ENCODE measurements at regions not wholly inside any gene's neighbourhood (a gene's known extent, or its start where the extent isn't known, plus 50 kb on each side); places are given as distances from the start of the nearest gene placed in this dataset.
"Not testable (repeated sequence)": the region's sequence is repeated elsewhere in the genome, so short reads cannot be mapped to it uniquely, and the experiment has no call there.

GRCh38 chr15:81067567-81067966 is 66.5 kb upstream of the CFAP161 start:
- H3K27ac Mint-ChIP-seq; H3K4me1 Mint-ChIP-seq; H3K9me3 ChIP-seq (ENCODE audit: control insufficient read depth in 2 of 3, low read length in 3 of 3); H3K4me1 ChIP-seq (ENCODE audit: control insufficient read depth in 2 of 2, insufficient read depth in 2 of 2, low read length in 2 of 2); intact Hi-C loops (cut with micrococcal nuclease); H3K36me3 ChIP-seq (ENCODE audit: control insufficient read depth in 2 of 3, insufficient read depth in 3 of 3, low read length in 3 of 3); H3K36me3 Mint-ChIP-seq; H3K4me3 ChIP-seq (ENCODE audit: low read length); H3K4me3 Mint-ChIP-seq; CTCF ChIA-PET; POLR2A ChIA-PET; DNase-seq; ATAC-seq; H3K27ac ChIP-seq (ENCODE audit: low read depth, low read length); H3K27me3 ChIP-seq (ENCODE audit: control insufficient read depth in 2 of 2, insufficient read depth in 2 of 2, low read length in 2 of 2): not testable (repeated sequence)
- Mint-ChIP-seq H3K9me3 (peaks cover 0 to 10% (median 4%) of the 10 kb centered on the region in 11 donors), H3K27me3 (peaks cover 6 to 24% (median 10%) of the 10 kb centered on the region in 5 donors)

- Histone ChIP-seq H3K27me3 (ENCODE audit: control insufficient read depth in 2 of 2, insufficient read depth in 2 of 2, low read length in 2 of 2) (no peaks in the 10 kb centered on the region), H3K9me3 (ENCODE audit: control insufficient read depth in 2 of 3, low read length in 3 of 3) (no peaks in the 10 kb centered on the region), H3K36me3 (ENCODE audit: control insufficient read depth in 2 of 3, insufficient read depth in 3 of 3, low read length in 3 of 3) (no peaks in the 10 kb centered on the region), H3K27ac (ENCODE audit: low read depth, low read length) (no peak overlapping the region), H3K4me1 (ENCODE audit: control insufficient read depth in 2 of 2, insufficient read depth in 2 of 2, low read length in 2 of 2) (no peaks in the 10 kb centered on the region), H3K4me3 (ENCODE audit: low read length) (no peak overlapping the region)
- ChIA-PET CTCF (no interaction called here), POLR2A (no interaction called here)
- no peak for ATAC-seq
- H3K27me3 Mint-ChIP-seq = peaks cover 6 to 22% (median 10%) of the 10 kb centered on the region in 5 donors
- H3K27ac Mint-ChIP-seq = no peak overlapping the region
- H3K36me3 Mint-ChIP-seq = no peaks in the 10 kb centered on the region
- peaks cover 0 to 3% (median 0%) of the 10 kb centered on the region in 7 donors for H3K4me1 Mint-ChIP-seq
- no peak for DNase-seq
- H3K9me3 Mint-ChIP-seq = peaks cover 0 to 8% (median 4%) of the 10 kb centered on the region in 11 donors
- no peak overlapping the region for H3K4me3 Mint-ChIP-seq
- intact Hi-C loops (cut with micrococcal nuclease) = no loop called here
Measured at GRCh38 chr15:81068516-81068915, 65.6 kb upstream of the CFAP161 start.

GRCh38 chr15:81069356-81069755 is 64.7 kb upstream of the CFAP161 start:
- intact Hi-C loops (cut with micrococcal nuclease) = no loop called here
- no peak overlapping the region for H3K27ac ChIP-seq (ENCODE audit: low read depth, low read length)
- no peaks in the 10 kb centered on the region for H3K9me3 ChIP-seq (ENCODE audit: control insufficient read depth in 2 of 3, low read length in 3 of 3)
- no peaks in the 10 kb centered on the region for H3K36me3 Mint-ChIP-seq
- H3K27me3 Mint-ChIP-seq = peaks cover 3 to 21% (median 10%) of the 10 kb centered on the region in 5 donors
- H3K27ac Mint-ChIP-seq = no peak overlapping the region
- no peaks in the 10 kb centered on the region for H3K36me3 ChIP-seq (ENCODE audit: control insufficient read depth in 2 of 3, insufficient read depth in 3 of 3, low read length in 3 of 3)
- DNase-seq (no peak), ATAC-seq (no peak)
- POLR2A ChIA-PET = no interaction called here
- H3K9me3 Mint-ChIP-seq = peaks cover 0 to 8% (median 4%) of the 10 kb centered on the region in 11 donors
- H3K4me1 Mint-ChIP-seq = peaks cover 0 to 3% (median 0%) of the 10 kb centered on the region in 7 donors
- no peak overlapping the region for H3K4me3 ChIP-seq (ENCODE audit: low read length)
- no peaks in the 10 kb centered on the region for H3K4me1 ChIP-seq (ENCODE audit: control insufficient read depth in 2 of 2, insufficient read depth in 2 of 2, low read length in 2 of 2)
- H3K27me3 ChIP-seq (ENCODE audit: control insufficient read depth in 2 of 2, insufficient read depth in 2 of 2, low read length in 2 of 2) = no peaks in the 10 kb centered on the region
- no peak overlapping the region for H3K4me3 Mint-ChIP-seq
- CTCF ChIA-PET = no interaction called here

GRCh38 chr15:81069909-81070308 is 64.2 kb upstream of the CFAP161 start:
- H3K9me3 ChIP-seq (ENCODE audit: control insufficient read depth in 2 of 3, low read length in 3 of 3) = no peaks in the 10 kb centered on the region
- no peak overlapping the region for H3K27ac ChIP-seq (ENCODE audit: low read depth, low read length)
- DNase-seq (no peak), ATAC-seq (no peak)
- intact Hi-C loops (cut with micrococcal nuclease) = no loop called here
- POLR2A ChIA-PET = no interaction called here
- H3K27me3 ChIP-seq (ENCODE audit: control insufficient read depth in 2 of 2, insufficient read depth in 2 of 2, low read length in 2 of 2) = no peaks in the 10 kb centered on the region
- CTCF ChIA-PET = no interaction called here
- no peaks in the 10 kb centered on the region for H3K36me3 ChIP-seq (ENCODE audit: control insufficient read depth in 2 of 3, insufficient read depth in 3 of 3, low read length in 3 of 3)
- H3K4me3 ChIP-seq (ENCODE audit: low read length) = no peak overlapping the region
- H3K4me1 ChIP-seq (ENCODE audit: control insufficient read depth in 2 of 2, insufficient read depth in 2 of 2, low read length in 2 of 2) = no peaks in the 10 kb centered on the region
- Mint-ChIP-seq H3K27me3 (peaks cover 3 to 18% (median 10%) of the 10 kb centered on the region in 5 donors), H3K4me1 (peaks cover 0 to 9% (median 0%) of the 10 kb centered on the region in 7 donors), H3K27ac (no peak overlapping the region), H3K4me3 (no peak overlapping the region), H3K36me3 (no peaks in the 10 kb centered on the region), H3K9me3 (peaks cover 0 to 8% (median 4%) of the 10 kb centered on the region in 11 donors)

- DNase-seq (no peak), ATAC-seq (no peak)
- intact Hi-C loops (cut with micrococcal nuclease) = no loop called here
- peaks cover 0 to 16% (median 0%) of the 10 kb centered on the region in 7 donors for H3K4me1 Mint-ChIP-seq
- no peak overlapping the region for H3K4me3 Mint-ChIP-seq
- no peak overlapping the region for H3K27ac Mint-ChIP-seq
- Histone ChIP-seq H3K36me3 (ENCODE audit: control insufficient read depth in 2 of 3, insufficient read depth in 3 of 3, low read length in 3 of 3) (no peaks in the 10 kb centered on the region), H3K27me3 (ENCODE audit: control insufficient read depth in 2 of 2, insufficient read depth in 2 of 2, low read length in 2 of 2) (no peaks in the 10 kb centered on the region), H3K4me1 (ENCODE audit: control insufficient read depth in 2 of 2, insufficient read depth in 2 of 2, low read length in 2 of 2) (no peaks in the 10 kb centered on the region), H3K27ac (ENCODE audit: low read depth, low read length) (no peak overlapping the region), H3K4me3 (ENCODE audit: low read length) (no peak overlapping the region), H3K9me3 (ENCODE audit: control insufficient read depth in 2 of 3, low read length in 3 of 3) (no peaks in the 10 kb centered on the region)
- H3K36me3 Mint-ChIP-seq = no peaks in the 10 kb centered on the region
- H3K27me3 Mint-ChIP-seq = peaks cover 3 to 18% (median 10%) of the 10 kb centered on the region in 5 donors
- peaks cover 0 to 8% (median 4%) of the 10 kb centered on the region in 11 donors for H3K9me3 Mint-ChIP-seq
- CTCF ChIA-PET = no interaction called here
- POLR2A ChIA-PET = no interaction called here
Measured at GRCh38 chr15:81071120-81071519, 63.0 kb upstream of the CFAP161 start.

- DNase-seq (no peak), ATAC-seq (no peak)
- Histone ChIP-seq H3K4me1 (ENCODE audit: control insufficient read depth in 2 of 2, insufficient read depth in 2 of 2, low read length in 2 of 2) (no peaks in the 10 kb centered on the region), H3K27ac (ENCODE audit: low read depth, low read length) (no peak overlapping the region), H3K36me3 (ENCODE audit: control insufficient read depth in 2 of 3, insufficient read depth in 3 of 3, low read length in 3 of 3) (no peaks in the 10 kb centered on the region), H3K27me3 (ENCODE audit: control insufficient read depth in 2 of 2, insufficient read depth in 2 of 2, low read length in 2 of 2) (no peaks in the 10 kb centered on the region), H3K4me3 (ENCODE audit: low read length) (no peak overlapping the region), H3K9me3 (ENCODE audit: control insufficient read depth in 2 of 3, low read length in 3 of 3) (no peaks in the 10 kb centered on the region)
- Mint-ChIP-seq H3K27ac (no peak overlapping the region), H3K27me3 (peaks cover 3 to 18% (median 10%) of the 10 kb centered on the region in 5 donors), H3K9me3 (peaks cover 0 to 8% (median 4%) of the 10 kb centered on the region in 11 donors), H3K4me1 (peaks cover 0 to 16% (median 0%) of the 10 kb centered on the region in 7 donors), H3K4me3 (no peak overlapping the region), H3K36me3 (no peaks in the 10 kb centered on the region)
- POLR2A ChIA-PET = no interaction called here
- intact Hi-C loops (cut with micrococcal nuclease) = no loop called here
- CTCF ChIA-PET = interaction anchor here (0.7 kb wide), 1 partner anchor 85 kb away, joined by 3 read pairs; no protein-coding TSS in a partner anchor
Measured at GRCh38 chr15:81071705-81072104, 62.4 kb upstream of the CFAP161 start.

GRCh38 chr15:81072551-81072950 is 61.5 kb upstream of the CFAP161 start:
- H3K27me3 Mint-ChIP-seq = peaks cover 5 to 18% (median 10%) of the 10 kb centered on the region in 5 donors
- POLR2A ChIA-PET = interaction anchor here (0.6 kb wide), 1 partner anchor 14 kb away, joined by 3 read pairs; no protein-coding TSS in a partner anchor
- CTCF ChIA-PET = no interaction called here

More at GRCh38 chr15:81072551-81072950, 61.5 kb upstream of the CFAP161 start:
- DNase-seq (no peak), ATAC-seq (no peak)
- H3K4me3 Mint-ChIP-seq = no peak overlapping the region
- Histone ChIP-seq H3K27me3 (ENCODE audit: control insufficient read depth in 2 of 2, insufficient read depth in 2 of 2, low read length in 2 of 2) (no peaks in the 10 kb centered on the region), H3K4me3 (ENCODE audit: low read length) (no peak overlapping the region), H3K36me3 (ENCODE audit: control insufficient read depth in 2 of 3, insufficient read depth in 3 of 3, low read length in 3 of 3) (no peaks in the 10 kb centered on the region), H3K9me3 (ENCODE audit: control insufficient read depth in 2 of 3, low read length in 3 of 3) (no peaks in the 10 kb centered on the region), H3K27ac (ENCODE audit: low read depth, low read length) (no peak overlapping the region), H3K4me1 (ENCODE audit: control insufficient read depth in 2 of 2, insufficient read depth in 2 of 2, low read length in 2 of 2) (no peaks in the 10 kb centered on the region)
- H3K9me3 Mint-ChIP-seq = peaks cover 0 to 9% (median 4%) of the 10 kb centered on the region in 11 donors
- peaks cover 0 to 1% (median 0%) of the 10 kb centered on the region in 5 donors for H3K36me3 Mint-ChIP-seq
- no peak overlapping the region for H3K27ac Mint-ChIP-seq
- intact Hi-C loops (cut with micrococcal nuclease) = no loop called here
- H3K4me1 Mint-ChIP-seq = peaks cover 0 to 16% (median 0%) of the 10 kb centered on the region in 7 donors

Data from naive thymus-derived CD4-positive, alpha-beta T cell (primary cell).